Embryonic facial prominence (tissue), 1 donor: ENCODE measurements at regions not wholly inside any gene's neighbourhood (a gene's known extent, or its start where the extent isn't known, plus 50 kb on each side); places are given as distances from the start of the nearest gene placed in this dataset.

Experiments
- DNase-seq: peaks from one replicate; pipeline ENCODE4 v3.0.0-alpha.2; 2016; ENCODE audit errors: extremely low spot score

- no peak for DNase-seq
Observed at GRCh38 chr10:104576611-104577010, 64.5 kb upstream of the SORCS3 start.

GRCh38 chr10:104577163-104577562, 63.9 kb upstream of the SORCS3 start:
- DNase-seq: no peak

- no peak for DNase-seq
Observed at GRCh38 chr10:104577861-104578521, 63.1 kb upstream of the SORCS3 start.

- no peak for DNase-seq
Observed at GRCh38 chr10:104578671-104579070, 62.4 kb upstream of the SORCS3 start.

- no peak for DNase-seq
Observed at GRCh38 chr10:104579136-104579535, 62.0 kb upstream of the SORCS3 start.

GRCh38 chr10:104580321-104580720, 60.8 kb upstream of the SORCS3 start:
- no peak for DNase-seq

- DNase-seq: peak; percentile 19
Observed at GRCh38 chr10:104580774-104581675, 60.1 kb upstream of the SORCS3 start.

- DNase-seq: no peak
Observed at GRCh38 chr10:104581884-104582601, 59.0 kb upstream of the SORCS3 start.

GRCh38 chr10:104582602-104582951, 58.5 kb upstream of the SORCS3 start:
- DNase-seq: no peak

GRCh38 chr10:104582966-104583365, 58.1 kb upstream of the SORCS3 start:
- no peak for DNase-seq

- no peak for DNase-seq
Observed at GRCh38 chr10:104584541-104584940, 56.5 kb upstream of the SORCS3 start.

GRCh38 chr10:104587751-104588150, 53.3 kb upstream of the SORCS3 start:
- DNase-seq: no peak

- DNase-seq: no peak
Observed at GRCh38 chr10:104589431-104589830, 51.7 kb upstream of the SORCS3 start.

- no peak for DNase-seq
Observed at GRCh38 chr10:104589871-104590270, 51.2 kb upstream of the SORCS3 start.
